Large intestine (tissue), 3 donors: ENCODE measurements at regions not wholly inside any gene's neighbourhood (a gene's known extent, or its start where the extent isn't known, plus 50 kb on each side); places are given as distances from the start of the nearest gene placed in this dataset.
A peak's percentile ranks its signal among the peaks of the same experiment; 100 is the strongest.

Experiments used
- DNase-seq, 2 donors: peaks; one replicate each; pipeline versions ENCODE4 v3.0.0 to v3.0.0-alpha.2; 2013
- H3K27ac ChIP-seq: one replicate; pipeline ENCODE4 v1.5.1; 2013; ENCODE audit warnings: low read length
- H3K27me3 ChIP-seq: 2 replicates; pipeline ENCODE4 v1.6.1; 2013; ENCODE audit warnings: low read length; ENCODE audit not compliant: control insufficient read depth, insufficient read depth
- H3K36me3 ChIP-seq: 2 replicates; pipeline ENCODE4 v1.6.1; 2013; ENCODE audit warnings: low read length; ENCODE audit not compliant: control insufficient read depth, insufficient read depth
- H3K4me1 ChIP-seq: one replicate; pipeline ENCODE4 v1.6.1; 2013; ENCODE audit warnings: low read length; ENCODE audit not compliant: control insufficient read depth, insufficient read depth
- H3K4me3 ChIP-seq: one replicate; pipeline ENCODE4 v1.5.1; 2013; ENCODE audit warnings: low read length
- H3K9me3 ChIP-seq: one replicate; pipeline ENCODE4 v1.6.1; 2013; ENCODE audit warnings: mild to moderate bottlenecking, low read depth, low read length, moderate library complexity; ENCODE audit not compliant: control insufficient read depth
- WGBS: methylation state at CpG from one replicate; pipeline ENCODE4 v1.1.5; 2013; ENCODE audit warnings: low lambda C conversion rate; ENCODE audit not compliant: insufficient coverage; 5-methylcytosine and 5-hydroxymethylcytosine counted together

- no peak for DNase-seq
- Histone ChIP-seq H3K4me3 (no peak overlapping the region), H3K4me1 (no peaks in the 10 kb centered on the region), H3K36me3 (no peaks in the 10 kb centered on the region), H3K27me3 (no peaks in the 10 kb centered on the region), H3K27ac (no peak overlapping the region), H3K9me3 (no peaks in the 10 kb centered on the region)
Observed at GRCh38 chr3:118597184-118597583, 437.5 kb downstream of the IGSF11 start.

GRCh38 chr3:118607915-118608820 is 426.5 kb downstream of the IGSF11 start:
- Histone ChIP-seq H3K36me3 (no peaks in the 10 kb centered on the region), H3K27me3 (no peaks in the 10 kb centered on the region), H3K4me1 (no peaks in the 10 kb centered on the region), H3K27ac (no peak overlapping the region), H3K4me3 (no peak overlapping the region), H3K9me3 (no peaks in the 10 kb centered on the region)
- DNase-seq, result no peak
- WGBS, result no CpG with 5 or more reads among the region's 5 CpGs

GRCh38 chr3:118618247-118619040 is 416.2 kb downstream of the IGSF11 start:
- 86% methylated on average over 1 of the region's 3 CpGs for WGBS
- Histone ChIP-seq H3K9me3 (no peaks in the 10 kb centered on the region), H3K4me1 (no peaks in the 10 kb centered on the region), H3K27me3 (no peaks in the 10 kb centered on the region), H3K27ac (no peak overlapping the region), H3K36me3 (no peaks in the 10 kb centered on the region), H3K4me3 (no peak overlapping the region)
- no peak for DNase-seq

GRCh38 chr3:118626453-118626852 is 408.2 kb downstream of the IGSF11 start:
- Histone ChIP-seq H3K27me3 (no peaks in the 10 kb centered on the region), H3K36me3 (no peaks in the 10 kb centered on the region), H3K9me3 (no peaks in the 10 kb centered on the region), H3K4me1 (no peaks in the 10 kb centered on the region), H3K4me3 (no peak overlapping the region), H3K27ac (no peak overlapping the region)
- no CpG with 5 or more reads among the region's 3 CpGs for WGBS
- no peak for DNase-seq

GRCh38 chr3:118628704-118629341 is 405.8 kb downstream of the IGSF11 start:
- Histone ChIP-seq H3K36me3 (no peaks in the 10 kb centered on the region), H3K27ac (no peak overlapping the region), H3K9me3 (no peaks in the 10 kb centered on the region), H3K27me3 (no peaks in the 10 kb centered on the region), H3K4me1 (no peaks in the 10 kb centered on the region), H3K4me3 (no peak overlapping the region)
- peak; percentile 35 to 57 for DNase-seq
- WGBS, result 0% methylated on average over 2 of the region's 8 CpGs

- H3K4me1 ChIP-seq, result no peaks in the 10 kb centered on the region
- H3K4me3 ChIP-seq, result no peak overlapping the region
- H3K27ac ChIP-seq, result no peak overlapping the region
- no peaks in the 10 kb centered on the region for H3K27me3 ChIP-seq
- H3K9me3 ChIP-seq, result no peaks in the 10 kb centered on the region
- no peak for DNase-seq
- WGBS, result 100% methylated on average over 1 of the region's 2 CpGs
- no peaks in the 10 kb centered on the region for H3K36me3 ChIP-seq
Observed at GRCh38 chr3:118629821-118630220, 404.8 kb downstream of the IGSF11 start.

- Histone ChIP-seq H3K9me3 (no peaks in the 10 kb centered on the region), H3K4me3 (no peak overlapping the region), H3K36me3 (no peaks in the 10 kb centered on the region), H3K4me1 (no peaks in the 10 kb centered on the region), H3K27ac (no peak overlapping the region), H3K27me3 (no peaks in the 10 kb centered on the region)
- no peak for DNase-seq
- WGBS, result no CpG with 5 or more reads among the region's 1 CpG
Observed at GRCh38 chr3:118635711-118636110, 398.9 kb downstream of the IGSF11 start.

- Histone ChIP-seq H3K27me3 (no peaks in the 10 kb centered on the region), H3K36me3 (no peaks in the 10 kb centered on the region), H3K27ac (no peak overlapping the region), H3K9me3 (no peaks in the 10 kb centered on the region), H3K4me3 (no peak overlapping the region), H3K4me1 (no peaks in the 10 kb centered on the region)
- no CpG with 5 or more reads among the region's 4 CpGs for WGBS
- no peak for DNase-seq
Observed at GRCh38 chr3:118636841-118637240, 397.8 kb downstream of the IGSF11 start.

GRCh38 chr3:118637846-118638245 is 396.8 kb downstream of the IGSF11 start:
- Histone ChIP-seq H3K27ac (no peak overlapping the region), H3K36me3 (no peaks in the 10 kb centered on the region), H3K27me3 (no peaks in the 10 kb centered on the region), H3K4me3 (no peak overlapping the region), H3K9me3 (no peaks in the 10 kb centered on the region), H3K4me1 (no peaks in the 10 kb centered on the region)
- DNase-seq, result no peak
- no CpG with 5 or more reads among the region's 9 CpGs for WGBS

- peak; percentile 8 to 20 for DNase-seq
- no peak overlapping the region for H3K4me3 ChIP-seq
- no peaks in the 10 kb centered on the region for H3K27me3 ChIP-seq
- H3K36me3 ChIP-seq, result no peaks in the 10 kb centered on the region
- no peak overlapping the region for H3K27ac ChIP-seq
- H3K4me1 ChIP-seq, result no peaks in the 10 kb centered on the region
- H3K9me3 ChIP-seq, result no peaks in the 10 kb centered on the region
- WGBS, result no CpG with 5 or more reads among the region's 4 CpGs
Observed at GRCh38 chr3:118641608-118642007, 393.0 kb downstream of the IGSF11 start.
